OCI-LY1 (cell line): ENCODE measurements at regions not wholly inside any gene's neighbourhood (a gene's known extent, or its start where the extent isn't known, plus 50 kb on each side); places are given as distances from the start of the nearest gene placed in this dataset.

Experiments used
- CTCF ChIP-seq: fragments of 200-600 bp; sonication (generic), shearing (Covaris generic); IDR thresholded peaks from 2 replicates; pipeline ENCODE4 v1.5.1; 2017; ENCODE audit warnings: mild to moderate bottlenecking, antibody characterized with exemption, low read length, moderate library complexity, mixed read lengths
- EZH2 ChIP-seq: fragments of 200-600 bp; sonication (generic), shearing (Covaris generic); IDR thresholded peaks from 2 replicates; pipeline ENCODE4 v1.8.0; 2017; ENCODE audit warnings: borderline replicate concordance, mixed run types, mild to moderate bottlenecking, antibody characterized with exemption, low read length, moderate library complexity, mixed read lengths

- TF ChIP-seq CTCF = no peak
- TF ChIP-seq EZH2 = no peak
These were observed 306.0 kb upstream of the ZNF507 start for GRCh38 chr19:32039440-32039839.
